AG08396 (cell line): ENCODE measurements at regions not wholly inside any gene's neighbourhood (a gene's known extent, or its start where the extent isn't known, plus 50 kb on each side); places are given as distances from the start of the nearest gene placed in this dataset.
"Not testable (repeated sequence)": the region's sequence is repeated elsewhere in the genome, so short reads cannot be mapped to it uniquely, and the experiment has no call there.

Experiments
- DNase-seq: peaks from one replicate; pipeline ENCODE4 v3.0.0; 2012; ENCODE audit warnings: low spot score, mixed read lengths

DNA sequence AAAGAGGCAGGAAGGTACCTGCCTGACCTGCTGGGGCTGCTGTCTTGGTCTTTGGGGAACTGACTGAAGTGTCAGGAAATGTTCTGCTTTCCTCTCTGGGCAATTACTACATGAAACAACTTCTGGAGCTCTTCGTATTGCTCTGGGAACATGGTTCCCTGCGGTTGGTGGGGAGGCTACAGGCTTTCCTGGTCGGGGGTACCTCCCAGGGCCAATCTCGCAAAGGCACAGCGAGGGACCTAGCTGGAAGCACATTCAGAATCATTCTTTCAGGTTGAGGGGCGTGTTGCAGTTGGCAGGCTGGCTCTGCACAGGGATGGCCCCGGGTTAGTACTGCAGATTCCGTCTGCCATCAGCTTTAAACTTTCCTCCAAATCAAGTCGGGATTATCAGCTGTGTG, 88.9 kb upstream of the RANBP3L start:
- no peak for DNase-seq

DNA sequence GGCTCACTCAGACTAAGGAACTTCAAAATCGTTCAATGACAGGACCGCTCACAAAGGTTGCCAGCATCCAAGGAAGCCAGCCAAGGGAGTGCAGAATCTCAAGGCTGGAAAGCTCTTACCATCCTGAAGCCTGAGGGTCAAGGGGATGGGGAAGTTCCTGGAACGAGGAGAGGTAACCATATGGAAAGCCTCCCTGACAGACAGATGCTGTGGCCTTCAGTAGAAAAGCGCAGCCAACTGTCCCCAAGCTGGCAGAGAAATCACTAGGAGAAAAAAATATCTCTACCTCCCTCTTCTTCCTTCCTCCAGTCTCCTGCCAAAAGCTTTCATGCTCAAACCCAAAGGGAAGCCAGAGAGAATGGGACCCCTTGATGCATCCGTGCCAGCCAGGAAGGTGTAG, 90.5 kb upstream of the RANBP3L start:
- no peak for DNase-seq

DNA sequence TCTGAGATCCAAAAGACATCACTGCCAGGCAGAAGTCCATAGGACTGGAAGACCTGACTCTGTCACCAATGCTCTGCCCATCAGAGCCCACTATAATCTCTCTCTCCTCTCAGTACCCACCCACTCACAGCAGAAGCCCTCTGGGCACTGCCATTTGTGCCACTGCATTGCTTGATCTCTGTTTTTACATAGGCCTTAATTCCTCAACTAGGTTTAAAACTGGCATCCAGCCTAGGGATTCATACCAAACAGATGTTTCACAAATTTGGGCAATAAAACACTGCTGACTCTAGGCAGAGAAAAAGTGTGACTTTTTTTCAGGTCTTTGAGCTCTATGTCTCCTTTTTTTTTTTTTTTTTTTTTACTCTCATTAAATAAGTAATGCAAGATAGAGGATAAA, 91.1 kb upstream of the RANBP3L start:
- DNase-seq, result no peak

DNA sequence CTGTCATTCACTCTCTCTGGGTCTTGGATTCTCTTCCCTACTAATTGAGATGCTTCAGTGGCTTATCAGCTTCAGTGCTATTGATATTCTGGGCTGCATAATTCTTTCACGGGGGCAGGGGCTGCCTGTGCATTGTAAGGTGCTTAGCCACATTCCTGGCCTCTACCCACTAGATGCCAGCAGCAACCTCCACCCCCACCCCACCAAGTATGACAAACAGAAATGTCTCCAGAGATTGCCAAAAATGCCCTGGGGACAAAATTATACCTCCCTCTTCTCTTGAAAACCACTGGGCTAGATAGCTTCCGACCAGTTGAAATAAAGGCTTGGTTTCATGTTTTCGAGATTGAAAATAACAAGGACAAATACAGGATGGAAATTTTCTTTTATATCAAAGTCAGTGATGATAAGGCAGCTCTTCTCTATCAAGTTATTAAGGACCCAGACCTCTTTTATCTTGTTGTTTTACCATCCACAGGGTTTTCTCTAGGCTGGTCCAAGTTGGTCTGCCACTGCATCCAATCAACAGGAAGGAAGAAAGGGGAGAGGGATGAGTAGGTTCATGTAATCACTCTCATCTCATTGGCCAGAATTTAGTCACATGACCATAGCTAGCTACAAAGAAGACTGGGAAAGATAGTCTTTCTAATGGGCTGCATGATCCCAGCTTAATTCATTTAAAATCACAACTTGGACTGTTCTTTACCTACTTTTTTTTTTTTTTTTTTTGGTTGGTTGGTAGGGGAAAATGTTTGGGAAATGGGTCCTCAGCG, 92.1 kb upstream of the RANBP3L start:
- DNase-seq, result no peak

DNA sequence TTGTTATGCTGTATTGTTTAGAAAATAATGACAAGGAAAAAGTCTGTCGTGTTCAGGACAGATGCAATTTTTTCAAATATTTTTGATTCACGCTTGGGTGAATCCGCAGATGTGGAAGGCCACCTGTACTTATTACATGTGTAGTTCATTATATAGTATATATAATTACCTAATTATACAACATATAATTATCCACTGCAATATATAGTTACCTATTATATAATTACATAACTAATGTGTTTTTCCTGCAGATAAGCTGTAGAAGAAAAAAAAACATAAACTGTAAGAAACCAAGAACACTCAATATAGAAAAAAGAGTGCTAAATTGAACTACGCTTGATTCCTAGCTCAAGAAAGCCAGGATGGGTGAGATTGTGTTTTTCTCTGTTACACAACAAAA, 93.6 kb upstream of the RANBP3L start:
- no peak for DNase-seq

DNA sequence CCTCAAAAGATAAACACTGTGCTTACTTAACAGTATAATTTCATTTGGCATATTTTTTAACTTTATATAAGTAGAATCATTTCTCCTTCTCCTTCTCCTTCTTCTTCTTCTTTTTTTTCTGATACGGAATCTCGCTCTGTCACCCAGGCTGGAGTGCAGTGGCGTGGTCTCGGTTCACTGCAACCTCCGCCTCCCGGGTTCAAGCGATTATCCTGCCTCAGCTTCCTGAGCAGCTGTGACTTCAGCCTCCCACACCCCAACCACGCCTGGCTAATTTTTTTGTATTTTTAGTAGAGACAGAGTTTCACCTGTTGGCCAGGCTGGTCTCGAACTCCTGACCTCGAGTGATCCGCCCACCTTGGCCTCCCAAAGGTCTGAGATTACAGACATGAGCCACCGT, 94.2 kb upstream of the RANBP3L start:
- DNase-seq, result not testable (repeated sequence)

DNA sequence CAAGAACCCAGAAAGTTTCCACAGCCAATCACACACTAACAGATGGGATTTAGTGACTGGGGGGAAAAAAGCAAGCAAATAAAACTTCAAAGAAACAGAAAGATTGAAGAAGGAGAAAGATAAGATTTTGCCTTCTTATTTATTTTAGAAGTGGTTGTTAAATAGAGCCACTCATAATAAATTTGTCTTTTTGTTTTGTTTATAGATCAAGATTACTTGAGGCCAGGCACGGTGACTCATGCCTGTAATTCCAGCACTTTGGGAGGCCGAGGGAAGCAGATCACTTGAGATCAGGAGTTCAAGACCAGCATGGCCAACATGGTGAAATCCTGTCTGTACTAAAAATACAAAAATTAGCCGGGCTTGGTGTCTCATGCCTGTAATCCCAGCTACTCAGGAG, 94.9 kb upstream of the RANBP3L start:
- no peak for DNase-seq

DNA sequence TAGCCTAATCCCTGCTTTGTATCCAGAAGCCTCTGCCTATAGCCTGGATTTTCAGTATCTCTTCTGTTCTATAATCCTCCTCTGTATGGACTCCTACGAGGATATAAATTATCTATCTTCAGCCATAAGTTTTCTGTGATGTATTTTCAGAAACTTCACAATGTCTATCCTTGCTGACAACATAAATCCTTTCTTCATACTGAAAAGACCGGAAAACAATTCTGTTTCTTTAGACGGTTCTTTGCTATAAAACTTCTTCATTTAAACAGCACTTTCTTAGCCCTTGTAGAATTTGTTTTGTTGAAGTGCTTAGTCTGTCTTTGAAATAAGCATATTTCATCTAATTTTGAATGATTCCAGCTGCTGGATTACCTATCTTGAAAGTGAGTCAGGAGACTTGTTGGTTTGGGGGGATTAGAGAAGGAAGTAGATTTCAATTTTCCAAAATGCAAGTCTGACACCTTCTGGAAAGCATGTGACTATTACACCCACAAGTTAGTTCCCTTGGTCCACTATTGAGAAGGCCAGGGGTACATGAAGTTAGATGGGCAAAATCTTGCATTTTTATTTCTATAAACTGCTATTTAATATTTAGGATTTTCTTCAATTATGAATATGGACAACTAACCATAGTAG, 96.3 kb upstream of the RANBP3L start:
- DNase-seq, result no peak

DNA sequence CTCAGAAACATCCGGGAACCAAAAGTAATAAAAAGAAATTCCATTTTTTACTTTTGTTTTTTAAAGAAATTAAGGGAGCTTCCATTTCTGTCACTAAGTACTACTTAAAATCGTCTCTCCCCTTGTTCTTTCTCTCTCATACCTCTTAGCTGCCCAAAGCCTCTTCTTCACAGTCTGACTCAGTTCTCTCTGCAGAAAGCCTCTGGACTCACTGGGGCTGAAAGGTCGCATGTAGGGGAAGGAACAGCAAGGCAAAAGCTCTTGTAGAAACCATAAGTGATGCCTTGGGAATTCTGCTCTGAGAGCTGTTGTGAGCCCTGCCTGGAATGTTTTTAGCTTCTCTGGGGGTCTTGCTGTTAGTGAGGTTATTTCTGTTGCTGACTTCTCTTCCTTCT, 100.8 kb upstream of the RANBP3L start:
- DNase-seq, result no peak

DNA sequence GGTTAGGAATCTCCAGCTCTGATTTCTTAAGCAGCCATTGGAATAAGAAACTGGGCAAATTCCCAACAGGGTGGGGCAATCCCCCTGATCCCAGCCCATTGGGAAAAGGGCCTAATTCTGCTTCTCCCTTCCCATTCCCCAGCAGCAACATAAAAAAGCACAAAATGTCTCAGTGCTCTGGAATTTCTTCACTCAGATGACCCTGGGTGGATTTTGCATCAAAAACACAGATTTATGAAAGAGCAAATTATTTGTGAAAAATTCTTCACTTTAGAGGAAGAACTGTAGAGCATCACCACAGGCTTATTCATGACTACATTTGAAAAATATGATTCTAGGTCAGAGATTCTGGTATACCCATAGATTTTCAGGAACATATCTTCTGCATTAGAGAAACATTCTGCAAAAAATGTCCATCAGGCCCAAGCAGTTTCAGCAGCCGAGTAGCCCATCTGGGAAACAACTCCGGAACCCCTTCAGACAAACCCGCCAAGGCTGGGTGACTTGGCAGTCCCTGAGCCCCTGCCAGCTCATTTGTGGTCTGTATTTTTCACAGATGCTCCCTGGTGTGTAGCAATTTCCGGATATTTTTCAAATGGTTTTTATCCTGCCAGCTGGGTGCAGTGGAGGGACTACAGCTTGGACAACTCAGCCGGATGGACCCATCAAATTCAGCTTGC, 102.1 kb upstream of the RANBP3L start:
- DNase-seq, result no peak

DNA sequence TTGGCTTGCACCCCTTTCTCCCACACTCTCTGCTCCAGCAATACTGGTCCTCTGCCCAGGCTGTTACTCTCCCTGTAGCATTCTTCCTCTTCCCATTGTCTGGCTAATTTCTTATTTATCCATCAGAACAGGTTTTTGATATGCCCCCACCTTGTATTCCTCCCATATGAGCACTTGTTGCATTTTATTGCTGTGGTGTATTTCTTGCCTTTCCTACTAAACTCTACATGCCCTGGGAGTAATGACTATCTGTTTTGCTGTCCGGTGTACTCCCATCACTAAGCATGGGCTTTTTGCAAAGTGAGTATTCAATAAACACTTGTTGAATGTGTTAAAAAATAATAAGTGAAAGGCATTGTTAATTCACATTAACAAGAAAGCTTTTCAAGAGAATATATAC, 104.3 kb upstream of the RANBP3L start:
- DNase-seq, result no peak

DNA sequence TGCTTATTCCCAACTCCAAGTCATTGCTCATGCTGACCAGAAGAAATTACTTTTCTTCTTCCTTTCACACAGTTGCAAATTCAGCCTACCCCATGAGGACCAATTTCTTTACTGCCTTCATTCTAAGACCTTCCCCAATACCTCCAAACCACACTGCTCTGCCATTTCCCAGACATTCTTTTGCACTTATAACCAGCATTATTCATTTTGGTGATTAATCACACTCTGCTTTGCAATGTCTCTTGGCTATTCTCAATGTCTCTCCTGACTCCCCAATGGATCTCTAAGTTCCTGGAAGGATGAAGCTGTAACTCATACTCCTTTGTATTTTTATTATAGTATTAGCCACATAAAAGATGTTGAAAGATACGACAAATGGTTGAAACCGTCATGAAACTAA, 105.7 kb upstream of the RANBP3L start:
- no peak for DNase-seq

DNA sequence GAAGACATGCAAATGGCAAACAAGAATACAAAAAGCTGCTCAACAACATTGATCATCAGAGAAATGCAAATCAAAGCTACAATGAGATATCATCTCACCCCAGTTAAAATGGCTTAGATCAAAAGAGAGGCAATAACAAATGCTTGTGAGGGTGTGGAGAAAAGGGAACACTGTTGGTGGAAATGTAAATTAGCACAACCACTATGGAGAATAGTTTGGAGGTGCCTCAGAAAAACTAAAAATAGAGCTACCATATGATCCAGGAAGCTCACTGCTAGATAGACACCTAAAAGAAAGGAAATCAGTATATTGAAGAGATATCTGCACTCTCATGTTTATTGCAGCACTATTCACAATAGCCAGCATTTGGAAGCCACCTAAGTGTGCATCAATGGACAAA, 108.0 kb upstream of the RANBP3L start:
- DNase-seq, result not testable (repeated sequence)

DNA sequence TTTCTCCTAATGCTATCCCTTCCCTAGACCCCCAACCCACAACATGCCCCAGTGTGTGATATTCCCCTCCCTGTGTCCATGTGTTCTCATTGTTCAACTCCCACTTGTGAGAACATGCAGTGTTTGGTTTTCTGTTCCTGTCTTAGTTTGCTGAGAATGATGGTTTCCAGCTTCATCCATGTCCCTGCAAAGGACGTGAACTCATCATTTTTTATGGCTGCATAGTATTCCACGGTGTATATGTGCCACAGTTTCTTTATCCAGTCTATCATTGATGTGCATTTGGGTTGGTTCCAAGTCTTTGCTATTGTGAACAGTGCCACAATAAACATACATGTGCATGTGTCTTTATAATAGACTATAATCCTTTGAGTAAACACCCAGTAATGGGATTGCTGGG, 109.0 kb upstream of the RANBP3L start:
- not testable (repeated sequence) for DNase-seq

DNA sequence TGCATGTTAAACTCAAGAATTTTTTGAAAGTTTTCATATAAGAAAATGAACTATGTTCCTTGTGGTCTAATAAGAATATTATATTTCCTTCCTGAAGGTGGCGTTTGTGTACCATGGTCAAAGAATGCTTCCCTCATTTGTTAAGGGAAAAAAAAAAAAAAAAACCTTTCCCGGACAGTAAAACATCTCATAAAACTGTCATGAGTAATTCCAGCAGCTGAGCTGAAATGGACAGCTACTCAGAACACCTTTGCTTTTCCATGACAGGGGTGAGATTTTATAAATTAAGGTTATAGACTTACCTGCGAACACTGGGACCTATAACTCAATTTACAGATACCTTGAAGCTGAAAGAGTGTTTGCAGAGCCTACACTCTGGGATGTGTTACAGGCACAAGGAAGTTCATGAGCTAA, 113.2 kb upstream of the RANBP3L start:
- no peak for DNase-seq

DNA sequence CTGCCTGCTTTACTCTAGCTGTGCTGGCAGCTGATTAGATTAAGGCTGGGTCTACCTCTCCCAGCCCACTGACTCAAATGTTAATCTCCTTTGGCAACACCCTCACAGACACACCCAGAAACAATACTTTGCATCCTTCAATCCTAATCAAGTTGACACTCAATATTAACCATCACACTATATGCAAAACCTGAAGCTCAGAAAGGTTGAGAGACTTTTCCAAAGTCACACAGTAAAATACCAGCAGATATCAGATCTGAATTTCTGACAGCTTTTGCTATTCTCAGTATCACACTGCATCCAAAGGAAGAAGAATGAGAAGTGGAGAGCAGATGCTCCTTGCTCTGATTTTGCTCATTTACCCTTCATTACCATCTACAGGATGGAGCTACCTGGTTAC, 114.9 kb upstream of the RANBP3L start:
- no peak for DNase-seq

DNA sequence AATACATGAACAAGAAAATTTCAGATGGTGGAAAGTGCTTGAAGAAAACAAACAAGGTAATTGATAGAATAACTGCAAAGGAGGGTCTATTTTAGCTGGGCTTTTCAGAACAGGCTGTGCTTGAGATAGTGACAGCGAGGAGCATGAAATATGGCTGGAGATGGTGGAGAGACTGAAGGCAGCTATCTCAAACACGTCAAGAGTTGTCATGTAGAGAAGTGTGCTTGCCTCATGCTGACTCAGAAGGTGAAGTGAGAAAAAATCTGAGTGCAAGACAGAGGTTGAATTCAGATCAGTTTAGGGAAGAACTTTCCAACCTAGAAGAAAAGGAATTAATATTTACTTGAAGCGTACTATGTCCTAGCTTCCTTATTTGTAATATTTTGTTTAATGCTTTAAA, 115.5 kb upstream of the RANBP3L start:
- DNase-seq, result no peak

DNA sequence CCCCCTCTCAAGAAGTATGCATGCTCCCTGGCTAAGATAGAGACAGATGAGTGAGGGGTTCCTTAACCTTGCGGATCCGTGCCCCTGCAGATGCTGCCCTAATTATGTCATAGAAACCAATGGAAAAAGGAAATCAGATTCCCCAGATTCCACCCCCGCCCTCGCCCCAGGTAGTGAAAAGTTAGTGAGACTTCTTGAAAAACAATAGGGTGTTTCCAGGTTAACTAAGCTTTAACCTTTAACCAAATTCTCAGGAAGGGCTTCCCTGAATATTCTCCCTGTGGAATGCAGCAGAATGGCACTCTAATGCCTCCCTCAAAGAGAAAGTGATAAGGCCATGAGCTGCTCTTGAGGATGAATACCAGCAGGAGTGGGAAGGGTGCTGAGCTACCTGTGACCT, 116.0 kb upstream of the RANBP3L start:
- DNase-seq, result no peak

DNA sequence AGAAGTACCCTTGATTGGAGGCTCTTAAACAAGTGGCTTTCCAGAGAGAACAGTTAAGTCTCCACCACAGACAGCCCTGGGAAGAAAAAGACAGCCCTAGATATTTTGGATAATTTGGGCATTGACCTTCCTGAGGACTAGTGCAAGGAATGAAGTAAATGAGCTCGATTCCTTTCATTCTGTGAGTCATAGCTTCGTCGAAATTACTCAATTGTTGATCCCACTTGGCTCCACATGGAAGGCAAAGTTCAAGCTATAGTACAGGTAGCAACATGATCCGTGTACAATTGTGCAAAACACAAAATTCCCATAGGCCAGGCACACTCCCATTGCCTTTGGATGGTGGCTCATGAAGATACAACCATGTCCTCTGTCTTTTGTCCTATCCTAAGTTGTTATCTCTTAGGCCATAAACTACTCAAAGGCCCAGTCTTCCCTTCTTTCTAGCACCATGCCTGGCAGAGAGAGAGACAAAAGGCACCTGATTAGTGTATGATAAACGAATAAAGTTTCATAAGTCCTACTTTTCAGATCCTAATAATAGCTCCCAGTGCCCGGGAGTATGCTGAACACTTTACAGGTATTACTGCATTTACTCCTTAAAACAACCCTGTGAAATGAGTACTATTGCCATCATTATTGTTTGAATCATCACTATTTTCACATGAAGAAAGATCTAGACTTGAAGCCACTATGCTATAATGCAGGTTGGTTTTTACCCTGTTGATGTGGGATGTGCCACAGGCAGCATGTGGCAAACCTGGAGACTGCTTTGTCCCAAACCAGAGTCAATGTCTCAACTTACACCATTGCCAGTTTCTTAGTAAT, 116.7 kb upstream of the RANBP3L start:
- DNase-seq, result no peak

DNA sequence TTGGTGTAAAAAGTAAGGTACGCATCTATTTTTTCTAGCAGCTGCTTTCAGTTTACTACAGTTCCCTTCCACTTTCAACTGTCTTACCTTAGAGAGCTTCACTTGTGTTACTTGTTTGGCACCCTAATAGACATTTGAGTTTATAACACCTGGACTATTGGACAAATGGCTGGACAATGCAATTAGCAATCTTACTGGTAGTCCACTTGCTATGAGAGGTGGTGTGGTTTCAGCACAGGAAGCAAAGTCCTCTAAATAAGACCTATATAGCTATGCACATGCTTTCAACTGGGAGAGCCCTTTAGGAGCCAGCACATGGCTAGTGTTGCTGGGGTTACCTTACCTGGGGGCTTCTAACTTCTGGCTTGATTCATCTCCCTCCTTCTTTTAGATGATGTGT, 119.6 kb upstream of the RANBP3L start:
- no peak for DNase-seq

DNA sequence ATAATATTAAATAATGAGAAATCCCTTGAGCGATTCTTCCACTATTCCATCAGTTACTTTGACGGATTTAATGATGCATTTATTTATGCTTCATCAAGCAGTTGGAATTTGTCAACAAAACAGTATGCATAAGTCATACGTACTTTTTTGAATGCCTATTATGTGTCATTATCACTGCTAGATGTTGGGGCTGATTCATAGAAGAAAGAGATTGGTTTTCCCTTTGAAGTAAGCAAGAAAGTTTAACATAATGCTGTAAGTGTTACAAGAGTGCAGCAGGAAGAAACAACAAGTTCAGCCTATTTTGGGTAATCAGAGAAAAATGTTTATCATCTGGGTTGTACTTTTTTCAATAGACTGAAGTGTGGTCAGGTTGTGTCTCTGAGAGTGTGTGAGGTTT, 121.2 kb upstream of the RANBP3L start:
- DNase-seq, result no peak

DNA sequence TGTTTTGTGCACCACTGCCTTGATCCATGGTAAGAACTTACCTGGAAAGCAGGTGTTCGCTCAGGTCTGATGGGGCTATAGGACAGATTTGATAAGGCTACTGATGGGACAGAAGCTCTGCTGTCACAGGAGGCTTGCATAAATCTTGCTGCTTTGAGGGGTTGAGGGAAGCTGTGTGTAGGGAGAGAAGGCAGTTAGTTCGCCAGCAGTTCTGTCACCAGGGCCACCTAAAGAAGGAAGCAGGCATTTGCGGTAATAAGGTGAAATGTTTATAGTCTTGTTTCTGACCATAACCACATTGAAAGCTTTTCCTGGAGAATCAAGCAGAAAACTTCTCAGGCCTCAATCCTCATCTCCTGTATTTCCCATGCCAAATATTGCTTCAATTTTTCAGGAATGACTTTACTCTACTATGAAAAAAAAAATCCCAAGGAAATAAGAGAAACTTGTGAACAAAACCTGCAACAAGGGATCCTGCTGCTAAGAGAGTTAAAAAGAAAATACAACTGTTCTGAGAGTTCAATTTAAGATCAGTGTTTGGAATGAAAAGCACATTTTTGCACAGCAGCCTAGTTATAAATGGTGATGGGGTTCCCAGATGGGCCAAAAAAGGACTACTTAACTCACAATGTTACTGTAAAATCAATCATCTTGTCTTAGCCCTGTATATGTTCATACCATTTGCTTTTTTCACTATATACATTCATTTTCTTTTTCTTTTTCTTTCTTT, 122.0 kb upstream of the RANBP3L start:
- DNase-seq, result no peak
